Lower leg skin (tissue), 3 donors: ENCODE measurements at regions not wholly inside any gene's neighbourhood (a gene's known extent, or its start where the extent isn't known, plus 50 kb on each side); places are given as distances from the start of the nearest gene placed in this dataset.

Experiments
- CTCF ChIP-seq, 3 donors: fragments of 450-650 bp; IDR thresholded peaks; one replicate each; pipeline ENCODE4 v1.5.1; 2016; ENCODE audit warnings: antibody characterized with exemption in 3 of 3, mild to moderate bottlenecking in 3 of 3, moderate library complexity in 2 of 3
- POLR2A ChIP-seq, 2 donors: fragments of 450-650 bp; IDR thresholded peaks; one replicate each; pipeline ENCODE4 v1.6.1; 2016 to 2017; ENCODE audit warnings: antibody characterized with exemption in 2 of 2, mild to moderate bottlenecking in 1 of 2, moderate library complexity in 1 of 2

- no peak for TF ChIP-seq CTCF (IDR thresholded peaks at IDR 0.05)
- no peak for TF ChIP-seq POLR2A (IDR thresholded peaks at IDR 0.05)
These were observed 1046.2 kb downstream of the XPNPEP1 start for GRCh38 chr10:108877095-108877561.
